Activated B cell treated with CpG ODN at 0.5 μM for 24 hours (primary cell): ENCODE measurements at regions not wholly inside any gene's neighbourhood (a gene's known extent, or its start where the extent isn't known, plus 50 kb on each side); places are given as distances from the start of the nearest gene placed in this dataset.
A peak's percentile ranks its signal among the peaks of the same experiment; 100 is the strongest.

Experiments
- ATAC-seq: fragments of 200-7000 bp; cut with Tn5 transposase; one replicate; pipeline ENCODE4 v1.10.0; 2021; ENCODE audit warnings: low read depth, mild to moderate bottlenecking, moderate library complexity
- CTCF ChIA-PET: fragments of 350-600 bp; sonication (Branson Sonifier 250); formaldehyde crosslinking; loops from one replicate; lab custom pipeline; 2021; ENCODE audit warnings: antibody characterized with exemption; lab: Charles Lee
- POLR2A ChIA-PET: fragments of 350-600 bp; sonication (Branson Sonifier 250); formaldehyde crosslinking; loops from one replicate; lab custom pipeline; 2021; ENCODE audit warnings: antibody characterized with exemption; lab: Charles Lee
- DNase-seq: peaks from one replicate; pipeline ENCODE4 v3.0.0; 2022
- H3K27ac Mint-ChIP-seq: one replicate; pipeline ENCODE4 v1.8.0; 2020; ENCODE audit warnings: mixed read lengths
- H3K27me3 Mint-ChIP-seq: one replicate; pipeline ENCODE4 v1.8.0; 2021; ENCODE audit warnings: mixed read lengths
- H3K36me3 Mint-ChIP-seq: one replicate; pipeline ENCODE4 v1.8.0; 2021; ENCODE audit warnings: low read depth, mixed read lengths
- H3K4me1 Mint-ChIP-seq: one replicate; pipeline ENCODE4 v1.8.0; 2021; ENCODE audit warnings: mixed read lengths
- H3K4me3 Mint-ChIP-seq: one replicate; pipeline ENCODE4 v1.8.0; 2020; ENCODE audit warnings: mild to moderate bottlenecking, mixed read lengths
- H3K9me3 Mint-ChIP-seq: one replicate; pipeline ENCODE4 v1.8.0; 2020; ENCODE audit warnings: mixed read lengths
- CTCF ChIP-seq: fragments of 200-600 bp; IDR thresholded peaks from one replicate; pipeline ENCODE4 v1.8.0; 2022; ENCODE audit warnings: antibody characterized with exemption, mild to moderate bottlenecking
- intact Hi-C: fragments of 100-400 bp; cut with micrococcal nuclease; formaldehyde crosslinking; loops from one replicate; pipeline ENCODE4 v1.15.1; 2024

GRCh38 chr6:11292594-11293236 is 60.2 kb upstream of the NEDD9 start:
- no peak for TF ChIP-seq CTCF
- Mint-ChIP-seq H3K27ac (peak overlapping the region; percentile 32), H3K4me3 (no peak overlapping the region), H3K9me3 (peaks cover 2% of the 10 kb centered on the region), H3K36me3 (peaks cover 82% of the 10 kb centered on the region), H3K27me3 (no peaks in the 10 kb centered on the region), H3K4me1 (peaks cover 5% of the 10 kb centered on the region)
- no peak for DNase-seq
- POLR2A ChIA-PET: no interaction called here
- intact Hi-C loops: no loop called here
- CTCF ChIA-PET: interaction anchor here (0.9 kb wide), 1 partner anchor 203 kb away, joined by 3 read pairs; no protein-coding TSS in a partner anchor
- ATAC-seq: no peak

DNA sequence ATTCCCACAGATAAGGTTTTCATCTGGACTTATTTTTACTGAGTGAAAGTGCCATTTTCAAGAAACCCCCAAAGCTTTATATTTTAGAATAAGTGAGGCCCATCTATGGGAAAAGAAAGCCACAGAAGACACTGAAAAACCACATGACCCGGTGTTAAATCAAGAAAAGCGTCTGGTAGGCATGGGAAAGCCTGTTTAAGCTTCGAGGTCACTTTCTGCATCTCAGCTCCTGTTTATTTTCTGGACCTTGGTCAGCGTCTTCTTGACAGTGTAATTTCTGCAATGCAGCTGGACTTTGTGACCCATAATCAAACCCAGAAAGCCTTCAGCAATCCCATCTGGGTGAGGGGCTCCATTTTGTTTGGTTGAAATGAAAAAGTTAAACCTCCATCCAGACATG is 59.6 kb upstream of the NEDD9 start:
- Mint-ChIP-seq H3K27me3 (no peaks in the 10 kb centered on the region), H3K36me3 (peaks cover 81% of the 10 kb centered on the region), H3K27ac (peak overlapping the region; percentile 32), H3K4me1 (peaks cover 5% of the 10 kb centered on the region), H3K4me3 (no peak overlapping the region), H3K9me3 (peaks cover 2% of the 10 kb centered on the region)
- ChIA-PET CTCF (interaction anchor here (0.9 kb wide), 1 partner anchor 204 kb away, joined by 3 read pairs; no protein-coding TSS in a partner anchor), POLR2A (no interaction called here)
- DNase-seq (no peak), ATAC-seq (no peak)
- no peak for TF ChIP-seq CTCF
- intact Hi-C loops: no loop called here

DNA sequence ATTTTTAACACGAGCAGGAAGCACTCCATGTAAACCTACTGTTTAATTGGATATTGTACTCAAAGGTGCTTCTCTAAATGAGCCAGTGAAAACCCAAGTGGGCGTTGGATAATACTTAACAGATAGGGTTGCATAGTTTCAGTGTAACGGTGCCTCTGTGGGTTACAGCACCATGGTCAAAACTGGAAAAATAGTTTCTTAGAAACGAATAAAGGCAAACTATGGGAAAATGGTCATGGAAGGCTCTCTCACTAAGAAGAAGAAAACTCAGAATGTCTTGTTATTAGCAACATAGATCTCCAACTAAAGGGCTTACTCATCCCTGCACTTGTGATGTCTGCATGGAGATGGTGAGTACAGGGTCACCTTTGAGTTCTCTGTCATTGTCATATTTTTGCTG is 59.1 kb upstream of the NEDD9 start:
- peaks cover 82% of the 10 kb centered on the region for H3K36me3 Mint-ChIP-seq
- H3K27me3 Mint-ChIP-seq: no peaks in the 10 kb centered on the region
- no peak overlapping the region for H3K4me3 Mint-ChIP-seq
- H3K4me1 Mint-ChIP-seq: peaks cover 5% of the 10 kb centered on the region
- ChIA-PET POLR2A (no interaction called here), CTCF (interaction anchor here (0.9 kb wide), 1 partner anchor 204 kb away, joined by 3 read pairs; no protein-coding TSS in a partner anchor)
- no peak for TF ChIP-seq CTCF
- no peak overlapping the region for H3K27ac Mint-ChIP-seq
- DNase-seq (no peak), ATAC-seq (no peak)
- peaks cover 2% of the 10 kb centered on the region for H3K9me3 Mint-ChIP-seq
- intact Hi-C loops: no loop called here

GRCh38 chr6:11290027-11290426 is 57.6 kb upstream of the NEDD9 start:
- Mint-ChIP-seq H3K4me3 (no peak overlapping the region), H3K27ac (no peak overlapping the region), H3K4me1 (peaks cover 5% of the 10 kb centered on the region), H3K36me3 (peaks cover 79% of the 10 kb centered on the region), H3K27me3 (no peaks in the 10 kb centered on the region), H3K9me3 (no peaks in the 10 kb centered on the region)
- ChIA-PET CTCF (no interaction called here), POLR2A (no interaction called here)
- DNase-seq (no peak), ATAC-seq (no peak)
- intact Hi-C loops: no loop called here
- no peak for TF ChIP-seq CTCF

- Mint-ChIP-seq H3K9me3 (no peaks in the 10 kb centered on the region), H3K36me3 (peaks cover 61% of the 10 kb centered on the region), H3K4me3 (no peak overlapping the region), H3K27me3 (no peaks in the 10 kb centered on the region), H3K27ac (no peak overlapping the region), H3K4me1 (no peaks in the 10 kb centered on the region)
- DNase-seq: no peak
- no peak for ATAC-seq
- intact Hi-C loops: no loop called here
- ChIA-PET POLR2A (no interaction called here), CTCF (no interaction called here)
- TF ChIP-seq CTCF: no peak
Observed at GRCh38 chr6:11288065-11288464, 55.6 kb upstream of the NEDD9 start.
